GM11168 (cell line): ENCODE measurements at regions not wholly inside any gene's neighbourhood (a gene's known extent, or its start where the extent isn't known, plus 50 kb on each side); places are given as distances from the start of the nearest gene placed in this dataset.

Experiments used
- in situ Hi-C: fragments of 300-500 bp; cut with MboI; formaldehyde crosslinking; loops from one replicate; pipeline ENCODE4 v1.12.0; 2022; ENCODE audit warnings: low sequenced_read_pairs; ENCODE audit not compliant: unreplicated experiment

DNA sequence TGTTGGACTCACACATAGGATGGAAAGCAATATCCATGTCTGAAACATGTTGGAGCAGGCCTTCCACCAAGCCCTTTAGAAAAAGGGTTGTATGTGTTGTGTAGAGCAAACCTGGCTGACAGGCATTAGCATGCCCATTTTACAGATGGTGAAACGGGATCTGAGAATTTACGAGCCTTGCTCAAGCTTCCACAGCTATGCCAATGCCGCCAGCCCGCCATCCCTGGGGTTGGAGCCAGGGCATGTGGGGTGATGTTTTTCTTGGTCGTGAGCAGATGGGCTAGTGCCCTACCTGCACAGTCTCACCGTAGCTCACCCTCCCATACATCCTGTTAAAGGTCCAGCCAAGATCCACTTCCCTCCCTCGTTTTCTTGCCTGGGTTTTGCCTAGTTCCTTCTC is 97.5 kb upstream of the TLE3 start:
- in situ Hi-C loops, result no loop called here

GRCh38 chr15:70194266-70194665 is 96.5 kb upstream of the TLE3 start:
- in situ Hi-C loops, result no loop called here

- in situ Hi-C loops, result no loop called here
These were observed 96.0 kb upstream of the TLE3 start for GRCh38 chr15:70193734-70194133.

GRCh38 chr15:70192490-70192889 is 94.8 kb upstream of the TLE3 start:
- in situ Hi-C loops, result no loop called here

DNA sequence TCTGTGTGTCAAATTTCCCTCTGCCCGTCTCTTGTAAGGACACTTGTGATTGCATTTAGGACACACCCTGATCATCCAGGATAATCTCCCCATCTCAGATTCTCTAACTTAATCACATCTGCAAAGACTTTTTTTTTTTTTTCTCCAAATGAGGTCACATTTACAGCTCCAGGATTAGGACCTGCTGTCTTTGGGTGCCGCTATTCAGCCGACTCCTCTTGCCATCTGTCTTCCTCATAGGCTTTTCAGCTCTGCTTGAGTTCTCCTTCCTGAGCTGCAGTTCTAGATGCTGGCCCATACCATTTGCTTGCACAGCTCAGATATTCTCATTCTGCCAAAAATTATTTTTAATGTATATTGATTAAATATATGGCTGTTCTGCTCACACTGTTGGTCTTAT is 94.3 kb upstream of the TLE3 start:
- in situ Hi-C loops, result no loop called here

- in situ Hi-C loops, result no loop called here
These were observed 93.2 kb upstream of the TLE3 start for GRCh38 chr15:70190965-70191364.

- in situ Hi-C loops, result no loop called here
These were observed 92.3 kb upstream of the TLE3 start for GRCh38 chr15:70189826-70190695.

- in situ Hi-C loops, result no loop called here
These were observed 90.6 kb upstream of the TLE3 start for GRCh38 chr15:70188286-70188685.

DNA sequence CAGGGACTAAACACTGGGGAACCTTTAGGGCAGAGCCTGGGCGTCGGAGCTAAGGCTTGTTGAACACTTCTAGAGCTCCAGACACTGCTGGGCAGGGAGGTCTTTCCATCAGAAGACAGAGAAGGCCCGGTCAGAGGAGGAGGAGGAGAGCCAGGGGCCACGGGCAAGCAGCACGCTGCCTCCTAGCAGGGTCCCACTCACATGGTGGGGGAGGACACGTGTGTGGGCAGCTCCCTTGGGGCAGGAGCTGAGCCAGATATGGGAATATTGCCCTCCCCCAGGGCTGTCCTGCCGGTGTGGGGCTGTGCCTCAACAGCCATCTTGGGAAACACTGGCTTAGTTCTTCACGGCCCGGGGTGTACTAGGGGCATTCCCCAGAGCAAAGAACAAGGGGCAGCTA is 89.6 kb upstream of the TLE3 start:
- in situ Hi-C loops, result no loop called here

DNA sequence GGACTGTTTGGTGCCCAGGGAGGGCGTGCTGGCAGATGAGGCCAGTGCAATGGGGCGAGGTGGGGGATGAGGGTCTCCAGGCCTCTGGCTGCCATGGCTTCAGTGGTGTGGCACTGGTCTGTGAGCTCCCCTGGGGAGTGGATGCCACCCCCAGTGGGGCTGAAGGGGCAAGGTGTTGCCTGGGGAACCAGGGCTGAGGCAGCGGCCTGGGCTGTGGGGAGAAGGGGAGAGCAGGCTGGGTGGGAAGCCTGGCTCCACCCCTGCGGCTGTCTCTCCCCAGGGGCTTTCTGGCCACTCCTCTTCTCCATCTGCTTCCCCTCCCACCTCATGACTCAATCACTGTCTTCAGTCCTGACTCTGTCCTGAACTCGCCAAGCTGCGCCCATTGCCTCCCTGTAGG is 88.4 kb upstream of the TLE3 start:
- in situ Hi-C loops, result no loop called here

DNA sequence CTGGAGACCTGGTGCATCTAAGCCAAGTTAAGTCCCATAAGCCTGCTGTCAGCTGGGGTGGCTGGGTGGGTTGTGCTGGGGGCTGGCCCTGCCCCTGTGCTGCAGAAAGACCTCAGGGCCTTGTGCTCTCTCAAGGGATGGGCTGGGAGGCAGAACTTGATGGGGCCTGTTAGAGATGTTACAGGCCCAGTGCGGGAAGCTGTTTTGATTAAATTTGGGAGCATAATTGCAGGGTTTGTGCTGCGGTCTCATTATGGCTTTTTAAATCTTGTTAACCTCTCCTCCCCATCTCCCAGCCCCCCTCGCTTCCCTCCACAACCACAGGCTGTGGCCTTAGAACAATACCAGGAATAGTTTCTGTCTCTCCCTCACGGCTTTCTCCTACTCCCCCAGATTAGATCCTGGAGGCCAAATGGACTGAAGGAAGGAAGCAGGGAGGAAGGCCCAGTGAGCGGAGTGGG is 87.6 kb upstream of the TLE3 start:
- in situ Hi-C loops, result no loop called here

DNA sequence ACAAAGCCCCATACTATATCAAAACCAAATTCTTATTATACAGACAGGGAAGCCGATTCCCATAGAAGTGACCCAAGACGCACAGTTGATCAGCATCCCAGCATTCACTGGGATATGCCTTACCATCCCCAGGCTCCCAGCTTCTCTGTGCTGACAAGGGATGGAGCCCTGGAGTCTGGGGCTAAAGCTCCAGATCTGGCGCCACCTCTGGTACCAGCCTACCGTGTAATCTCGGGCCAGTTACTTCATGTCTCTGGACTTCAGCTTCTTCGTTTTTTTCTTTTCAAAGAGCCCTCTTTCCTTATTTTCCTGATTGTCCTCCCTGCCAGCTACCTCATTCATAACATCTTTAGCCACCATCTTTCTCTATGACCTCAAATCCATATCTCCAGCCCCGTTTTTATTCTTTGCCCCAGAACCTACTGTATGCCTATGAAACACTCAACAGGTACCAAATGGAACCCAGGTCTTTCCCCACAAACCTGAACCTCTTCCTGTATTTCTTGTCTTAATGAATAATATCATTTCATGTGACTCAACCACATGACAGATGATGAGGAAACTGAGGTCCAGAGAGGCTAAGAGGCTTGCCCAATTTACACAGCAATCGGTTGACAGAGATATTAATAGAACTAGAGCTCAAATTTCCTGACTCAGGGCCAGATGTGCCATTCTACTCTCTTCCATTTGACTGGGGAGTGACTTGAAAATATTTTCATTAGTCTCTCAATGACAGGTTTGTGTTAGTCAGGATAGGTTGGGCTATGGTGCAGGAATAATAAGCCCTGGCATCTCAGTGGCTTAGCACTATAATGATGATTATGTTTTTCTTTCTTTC is 85.4 kb upstream of the TLE3 start:
- in situ Hi-C loops, result no loop called here

DNA sequence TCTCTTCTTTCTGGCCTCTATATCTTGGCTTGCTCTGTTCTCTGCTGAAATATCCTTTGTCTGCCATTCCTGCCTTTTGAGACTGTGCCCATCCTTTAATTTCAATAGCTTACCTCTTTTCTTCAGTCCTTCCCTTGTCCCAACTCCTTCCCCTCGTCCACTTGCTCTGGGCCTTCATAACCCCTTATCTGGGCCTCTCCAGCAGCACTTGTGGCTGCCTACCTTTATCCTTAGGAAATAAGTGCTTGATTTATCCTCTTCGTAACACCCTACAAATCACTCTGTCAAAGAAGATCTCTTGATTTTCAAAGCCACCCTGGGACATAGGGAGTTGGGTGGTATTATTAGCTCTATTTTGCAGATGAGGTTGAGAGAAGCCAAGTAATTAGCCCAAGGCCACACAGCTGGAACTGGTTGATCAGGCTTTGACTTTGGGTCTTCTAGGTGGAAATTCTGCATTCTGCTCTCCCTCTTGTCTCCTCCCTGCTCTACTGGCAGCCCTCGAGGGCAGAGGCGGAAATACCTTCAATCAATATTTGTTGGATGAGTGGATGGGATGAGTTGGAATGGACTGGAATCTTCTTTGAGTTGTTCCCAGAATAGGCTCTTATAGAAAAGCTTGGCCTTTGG is 84.0 kb upstream of the TLE3 start:
- in situ Hi-C loops, result no loop called here

GRCh38 chr15:70180186-70180875 is 82.6 kb upstream of the TLE3 start:
- in situ Hi-C loops, result no loop called here

DNA sequence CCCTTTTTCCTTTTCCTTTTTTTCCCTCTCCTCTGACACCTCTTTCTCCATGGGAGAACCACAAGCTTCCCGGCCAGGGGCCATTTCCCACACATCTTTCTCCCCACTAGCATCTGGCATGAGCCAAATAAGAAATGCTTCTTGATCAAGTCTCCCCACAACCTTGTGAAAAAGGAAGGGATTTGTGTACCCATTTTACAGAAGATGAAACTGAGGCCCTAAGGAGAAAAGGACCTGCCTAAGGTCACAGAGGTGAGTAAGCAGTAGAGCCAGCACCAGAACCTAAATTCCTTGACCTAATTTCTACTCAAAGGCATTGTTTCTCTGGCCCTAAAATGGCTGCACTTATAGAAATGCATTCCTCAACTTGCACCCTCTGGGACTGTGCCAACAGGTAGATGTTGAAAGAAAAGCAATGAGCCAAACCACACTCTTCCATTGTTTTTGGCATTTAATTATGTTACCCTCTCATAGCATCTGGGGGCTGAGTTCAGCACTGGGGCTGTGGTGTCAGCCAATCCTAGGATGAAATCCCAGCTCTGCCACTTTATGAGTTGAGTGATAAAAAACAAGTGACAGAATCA is 81.7 kb upstream of the TLE3 start:
- in situ Hi-C loops, result no loop called here

DNA sequence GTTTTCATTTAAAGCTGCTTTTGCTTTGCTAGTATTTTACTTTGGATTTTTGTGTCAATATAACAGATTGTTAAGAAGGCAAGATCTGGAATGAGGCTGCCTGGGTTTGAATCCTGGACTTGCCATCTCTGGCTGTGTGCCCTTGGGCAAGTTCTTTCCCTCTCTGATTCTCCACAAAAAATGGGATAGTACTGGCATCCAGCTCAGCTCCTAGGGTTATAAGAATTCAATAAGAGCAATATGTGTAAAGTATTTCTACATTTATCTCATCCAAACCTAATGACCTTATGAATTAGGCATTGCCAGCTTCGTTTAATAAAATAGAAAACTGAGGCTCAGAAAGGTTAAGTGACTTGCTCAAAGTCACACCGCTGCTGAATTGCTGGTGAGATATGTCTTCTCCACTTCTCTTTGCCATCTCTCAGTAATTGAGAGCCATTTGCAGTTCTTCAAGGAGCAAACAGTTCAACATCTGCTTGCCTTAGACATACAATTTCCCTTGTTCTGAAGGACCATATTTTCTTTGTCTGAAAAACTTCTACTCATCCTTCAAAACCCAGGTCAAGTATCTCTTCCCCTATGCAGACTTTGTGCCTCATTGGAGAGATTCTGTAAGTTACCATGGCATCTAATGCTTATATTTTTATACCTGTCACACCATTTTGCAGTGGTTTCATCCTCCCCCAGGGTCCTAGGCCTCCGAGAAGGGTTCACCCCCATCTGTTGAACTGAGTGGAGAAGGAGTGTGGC is 80.8 kb upstream of the TLE3 start:
- in situ Hi-C loops, result no loop called here

GRCh38 chr15:70172566-70173225 is 75.0 kb upstream of the TLE3 start:
- in situ Hi-C loops, result no loop called here

GRCh38 chr15:70172124-70172523 is 74.4 kb upstream of the TLE3 start:
- in situ Hi-C loops, result no loop called here
